ENCODE measurements at regions not wholly inside any gene's neighbourhood (a gene's known extent, or its start where the extent isn't known, plus 50 kb on each side); places are given as distances from the start of the nearest gene placed in this dataset.

DNA sequence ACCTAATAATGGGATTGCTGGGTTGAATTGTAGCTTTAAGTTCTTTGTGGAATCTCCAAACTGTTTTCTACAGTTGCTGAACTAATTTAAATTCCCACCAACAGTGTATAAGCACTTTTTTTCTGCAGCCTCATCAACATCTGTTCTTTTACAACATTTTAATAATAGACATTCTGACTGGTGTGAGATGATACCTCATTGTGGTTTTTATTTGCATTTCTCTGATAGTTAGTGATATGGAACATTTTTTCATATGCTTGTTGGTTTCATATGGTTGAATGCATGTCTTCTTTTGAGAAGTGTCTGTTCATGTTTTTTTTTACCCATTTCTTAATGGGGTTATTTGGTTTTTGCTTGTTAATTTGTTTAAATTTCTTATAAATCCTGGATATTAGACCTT, 1718.9 kb downstream of the C4orf33 start:
- Histone ChIP-seq H3K27ac (no peak overlapping the region), H3K36me3 (no peaks in the 10 kb centered on the region), H3K4me1 (no peaks in the 10 kb centered on the region), H3K9me3 (peaks cover 0 to 11% (median 0%) of the 10 kb centered on the region in 3 donors), H3K27me3 (no peaks in the 10 kb centered on the region), H3K4me3 (no peak overlapping the region)
- no peak for ATAC-seq
- TF ChIP-seq POLR2A (IDR thresholded peaks at IDR 0.05) (no peak), EP300 (IDR thresholded peaks at IDR 0.05) (no peak), POLR2AphosphoS5 (IDR thresholded peaks at IDR 0.05) (no peak)
- TF ChIP-seq, protein P1, sequence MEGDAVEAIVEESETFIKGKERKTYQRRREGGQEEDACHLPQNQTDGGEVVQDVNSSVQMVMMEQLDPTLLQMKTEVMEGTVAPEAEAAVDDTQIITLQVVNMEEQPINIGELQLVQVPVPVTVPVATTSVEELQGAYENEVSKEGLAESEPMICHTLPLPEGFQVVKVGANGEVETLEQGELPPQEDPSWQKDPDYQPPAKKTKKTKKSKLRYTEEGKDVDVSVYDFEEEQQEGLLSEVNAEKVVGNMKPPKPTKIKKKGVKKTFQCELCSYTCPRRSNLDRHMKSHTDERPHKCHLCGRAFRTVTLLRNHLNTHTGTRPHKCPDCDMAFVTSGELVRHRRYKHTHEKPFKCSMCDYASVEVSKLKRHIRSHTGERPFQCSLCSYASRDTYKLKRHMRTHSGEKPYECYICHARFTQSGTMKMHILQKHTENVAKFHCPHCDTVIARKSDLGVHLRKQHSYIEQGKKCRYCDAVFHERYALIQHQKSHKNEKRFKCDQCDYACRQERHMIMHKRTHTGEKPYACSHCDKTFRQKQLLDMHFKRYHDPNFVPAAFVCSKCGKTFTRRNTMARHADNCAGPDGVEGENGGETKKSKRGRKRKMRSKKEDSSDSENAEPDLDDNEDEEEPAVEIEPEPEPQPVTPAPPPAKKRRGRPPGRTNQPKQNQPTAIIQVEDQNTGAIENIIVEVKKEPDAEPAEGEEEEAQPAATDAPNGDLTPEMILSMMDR (IDR thresholded peaks at IDR 0.05), result no peak

DNA sequence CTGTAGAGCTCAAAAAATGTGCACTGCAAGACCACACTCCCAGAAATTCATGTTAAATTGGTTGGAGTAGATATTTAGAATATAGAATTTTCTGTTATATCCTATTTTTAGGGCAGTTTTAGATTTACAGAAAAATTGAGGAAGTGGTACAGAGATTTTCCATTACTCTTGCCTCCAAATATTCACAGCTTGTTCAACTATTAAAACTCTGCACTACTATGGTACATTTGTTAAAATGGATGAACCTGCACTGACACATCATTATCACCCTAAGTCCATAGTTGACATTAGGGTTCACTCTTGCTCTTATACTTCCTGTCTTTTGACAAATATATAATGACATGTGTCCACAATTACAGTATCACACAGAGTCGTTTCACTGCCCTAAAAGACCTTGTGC, 1724.5 kb downstream of the C4orf33 start:
- TF ChIP-seq, protein P1 (IDR thresholded peaks at IDR 0.05), result no peak
- no peak for TF ChIP-seq POLR2AphosphoS5 (IDR thresholded peaks at IDR 0.05)
- TF ChIP-seq POLR2A (IDR thresholded peaks at IDR 0.05), result no peak
- TF ChIP-seq EP300 (IDR thresholded peaks at IDR 0.05), result no peak
- H3K27ac ChIP-seq, result no peak overlapping the region
- no peak for ATAC-seq
- 40 to 67% methylated on average over 1 of the region's 1 CpG for WGBS, 2 donors (ENCODE audit: low coverage in 1 of 2)
- no peaks in the 10 kb centered on the region for H3K36me3 ChIP-seq
- no peaks in the 10 kb centered on the region for H3K4me1 ChIP-seq
- H3K9me3 ChIP-seq, result peaks cover 0 to 8% (median 0%) of the 10 kb centered on the region in 3 donors
- H3K4me3 ChIP-seq, result no peak overlapping the region
- H3K27me3 ChIP-seq, result no peaks in the 10 kb centered on the region

DNA sequence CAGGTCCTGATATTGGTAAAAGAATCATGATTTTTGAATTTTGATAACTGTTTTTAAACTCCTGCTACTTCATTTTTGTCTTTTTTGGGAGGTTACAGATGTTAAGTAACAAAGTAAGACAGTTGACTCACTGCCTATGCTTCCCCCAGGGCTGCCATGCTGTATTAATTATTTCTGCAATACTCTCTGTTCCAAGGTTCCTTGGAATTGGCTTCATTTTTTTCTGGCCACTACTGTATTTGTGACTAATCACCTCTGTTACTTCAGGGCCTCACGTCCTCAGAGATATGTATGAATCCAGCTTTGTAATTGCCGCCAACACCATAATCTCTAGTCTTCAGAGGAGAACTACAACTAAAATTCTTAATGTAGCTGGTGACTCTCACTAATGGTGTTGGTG, 1729.3 kb downstream of the C4orf33 start:
- no peak overlapping the region for H3K27ac ChIP-seq
- H3K36me3 ChIP-seq, result no peaks in the 10 kb centered on the region
- H3K4me3 ChIP-seq, result no peak overlapping the region
- WGBS, 2 donors (ENCODE audit: low coverage in 1 of 2), result 44 to 50% methylated on average over 1 to 2 of the region's 2 CpGs
- H3K27me3 ChIP-seq, result no peaks in the 10 kb centered on the region
- TF ChIP-seq POLR2A (IDR thresholded peaks at IDR 0.05), result no peak
- no peak for TF ChIP-seq EP300 (IDR thresholded peaks at IDR 0.05)
- TF ChIP-seq, protein P1 (IDR thresholded peaks at IDR 0.05), result no peak
- H3K9me3 ChIP-seq, result no peaks in the 10 kb centered on the region
- no peaks in the 10 kb centered on the region for H3K4me1 ChIP-seq
- ATAC-seq, result peak; percentile 60

DNA sequence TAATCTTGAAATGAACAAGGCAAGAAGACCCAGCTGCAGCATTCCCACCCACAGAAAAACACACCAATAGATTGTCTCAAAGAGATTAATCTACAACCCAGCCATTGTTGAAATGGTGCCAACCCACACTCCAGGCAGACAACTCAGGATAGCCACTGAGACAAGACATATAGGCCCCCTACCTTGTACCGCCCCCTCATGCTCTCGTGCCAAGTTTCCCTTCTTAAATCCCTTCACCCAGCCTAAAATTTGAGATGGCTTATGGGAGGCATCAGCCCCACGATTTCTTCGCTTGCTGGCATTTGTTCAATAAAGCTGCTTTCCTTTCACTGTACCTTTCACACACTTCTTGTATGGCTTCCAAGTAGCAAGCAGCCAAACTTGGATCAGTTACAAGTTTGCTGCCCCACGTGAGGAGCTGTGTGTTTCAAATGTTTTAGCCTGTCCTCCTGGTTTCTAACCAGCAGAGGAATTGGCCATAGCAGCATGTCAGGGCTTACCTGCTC, 1754.1 kb downstream of the C4orf33 start:
- WGBS, 2 donors (ENCODE audit: low coverage in 1 of 2), result 23 to 36% methylated on average over 4 to 5 of the region's 5 CpGs
- Histone ChIP-seq H3K4me3 (no peak overlapping the region), H3K27me3 (no peaks in the 10 kb centered on the region), H3K27ac (no peak overlapping the region), H3K4me1 (peaks cover 0 to 9% (median 0%) of the 10 kb centered on the region in 3 donors), H3K36me3 (no peaks in the 10 kb centered on the region), H3K9me3 (no peaks in the 10 kb centered on the region)
- TF ChIP-seq POLR2AphosphoS5 (IDR thresholded peaks at IDR 0.05) (no peak), POLR2A (IDR thresholded peaks at IDR 0.05) (no peak), EP300 (IDR thresholded peaks at IDR 0.05) (no peak)
- TF ChIP-seq, protein P1 (IDR thresholded peaks at IDR 0.05), result no peak
- peak; percentile 13 for ATAC-seq

DNA sequence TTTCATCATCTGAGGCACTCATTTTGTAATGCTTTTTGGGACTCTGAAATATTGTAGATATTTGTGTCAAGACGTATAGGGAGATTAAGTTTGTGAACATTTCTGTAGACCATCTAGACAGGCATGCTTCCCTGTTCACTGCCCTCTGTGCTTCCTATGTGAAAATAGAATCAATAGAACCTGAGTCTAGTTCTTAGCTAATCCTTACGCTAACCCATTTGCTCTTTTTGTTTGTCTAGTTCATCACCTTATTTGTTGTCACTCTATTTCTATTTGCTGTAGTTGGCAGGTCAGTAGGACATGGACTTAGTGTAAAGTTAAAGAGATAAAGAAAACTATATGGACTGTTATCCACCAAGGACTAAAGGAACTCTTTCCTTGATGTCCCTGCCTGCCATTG, 1755.2 kb downstream of the C4orf33 start:
- TF ChIP-seq, protein P1 (IDR thresholded peaks at IDR 0.05), result no peak
- TF ChIP-seq POLR2A (IDR thresholded peaks at IDR 0.05) (no peak), EP300 (IDR thresholded peaks at IDR 0.05) (no peak), POLR2AphosphoS5 (IDR thresholded peaks at IDR 0.05) (no peak)
- no peaks in the 10 kb centered on the region for H3K9me3 ChIP-seq
- no peak overlapping the region for H3K4me3 ChIP-seq
- no peaks in the 10 kb centered on the region for H3K27me3 ChIP-seq
- ATAC-seq, result no peak
- peaks cover 0 to 9% (median 0%) of the 10 kb centered on the region in 3 donors for H3K4me1 ChIP-seq
- no peak overlapping the region for H3K27ac ChIP-seq
- 84 to 100% methylated on average over 2 of the region's 2 CpGs for WGBS, 2 donors (ENCODE audit: low coverage in 1 of 2)
- H3K36me3 ChIP-seq, result no peaks in the 10 kb centered on the region

Measured in gastroesophageal sphincter (tissue), 4 donors.